Left hindlimb (tissue), 1 donor: ENCODE measurements at regions not wholly inside any gene's neighbourhood (a gene's known extent, or its start where the extent isn't known, plus 50 kb on each side); places are given as distances from the start of the nearest gene placed in this dataset.

Experiments used
- DNase-seq: peaks from one replicate; pipeline ENCODE4 v3.0.0-alpha.2; 2018

- no peak for DNase-seq
Observed at GRCh38 chr12:115046805-115047204, 362.8 kb upstream of the TBX3 start.

GRCh38 chr12:115044073-115044472 lies 360.1 kb upstream of the TBX3 start:
- DNase-seq: no peak

- no peak for DNase-seq
Observed at GRCh38 chr12:115043079-115043478, 359.1 kb upstream of the TBX3 start.

GRCh38 chr12:115042341-115042740 lies 358.4 kb upstream of the TBX3 start:
- no peak for DNase-seq

GRCh38 chr12:115037830-115038229 lies 353.9 kb upstream of the TBX3 start:
- no peak for DNase-seq

GRCh38 chr12:115035535-115036107 lies 351.6 kb upstream of the TBX3 start:
- no peak for DNase-seq

GRCh38 chr12:115032521-115032920 lies 348.5 kb upstream of the TBX3 start:
- no peak for DNase-seq

- no peak for DNase-seq
Observed at GRCh38 chr12:115030017-115030416, 346.0 kb upstream of the TBX3 start.

GRCh38 chr12:115024531-115024930 lies 340.6 kb upstream of the TBX3 start:
- DNase-seq: no peak

GRCh38 chr12:115023279-115024265 lies 339.6 kb upstream of the TBX3 start:
- DNase-seq: peak; percentile 80

- DNase-seq: no peak
Observed at GRCh38 chr12:115020091-115020490, 336.1 kb upstream of the TBX3 start.

- no peak for DNase-seq
Observed at GRCh38 chr12:115017346-115017745, 333.4 kb upstream of the TBX3 start.

GRCh38 chr12:115013236-115013981 lies 329.4 kb upstream of the TBX3 start:
- DNase-seq: peak; percentile 75

- no peak for DNase-seq
Observed at GRCh38 chr12:115012861-115013235, 328.9 kb upstream of the TBX3 start.

GRCh38 chr12:115011703-115012102 lies 327.7 kb upstream of the TBX3 start:
- DNase-seq: no peak

- DNase-seq: no peak
Observed at GRCh38 chr12:115010324-115010995, 326.5 kb upstream of the TBX3 start.

- no peak for DNase-seq
Observed at GRCh38 chr12:115008929-115009328, 325.0 kb upstream of the TBX3 start.

GRCh38 chr12:115004470-115005146 lies 320.6 kb upstream of the TBX3 start:
- no peak for DNase-seq

- DNase-seq: no peak
Observed at GRCh38 chr12:115002434-115002833, 318.5 kb upstream of the TBX3 start.

GRCh38 chr12:115001571-115002180 lies 317.7 kb upstream of the TBX3 start:
- peak; percentile 76 for DNase-seq

GRCh38 chr12:115000038-115000437 lies 316.1 kb upstream of the TBX3 start:
- no peak for DNase-seq

- peak; percentile 50 for DNase-seq
Observed at GRCh38 chr12:114998750-114999128, 314.8 kb upstream of the TBX3 start.
